ENCODE measurements at regions not wholly inside any gene's neighbourhood (a gene's known extent, or its start where the extent isn't known, plus 50 kb on each side); places are given as distances from the start of the nearest gene placed in this dataset.

- no peak for TF ChIP-seq POLR2AphosphoS5 (IDR thresholded peaks at IDR 0.05)
- TF ChIP-seq POLR2A (IDR thresholded peaks at IDR 0.05), result no peak
- no peaks in the 10 kb centered on the region for H3K9me3 ChIP-seq
- no peaks in the 10 kb centered on the region for H3K36me3 ChIP-seq
- no peak overlapping the region for H3K4me3 ChIP-seq
- H3K27ac ChIP-seq, result no peak overlapping the region
- no peaks in the 10 kb centered on the region for H3K27me3 ChIP-seq
- intact Hi-C loops (cut with DNase I; ENCODE audit: low total_unique reads), result no loop called here
- H3K4me1 ChIP-seq, result no peaks in the 10 kb centered on the region
- DNase-seq (ENCODE audit: low spot score in 2 of 2), result no peak
Observed at GRCh38 chr5:51838459-51838858, 455.2 kb downstream of the ISL1 start.

GRCh38 chr5:51843893-51844292 is 460.6 kb downstream of the ISL1 start:
- intact Hi-C loops (cut with DNase I; ENCODE audit: low total_unique reads), result no loop called here
- no peak for DNase-seq (ENCODE audit: low spot score in 2 of 2)
- Histone ChIP-seq H3K27me3 (no peaks in the 10 kb centered on the region), H3K4me3 (no peak overlapping the region), H3K9me3 (no peaks in the 10 kb centered on the region), H3K4me1 (no peaks in the 10 kb centered on the region), H3K36me3 (no peaks in the 10 kb centered on the region), H3K27ac (no peak overlapping the region)
- no peak for TF ChIP-seq POLR2A (IDR thresholded peaks at IDR 0.05)
- no peak for TF ChIP-seq POLR2AphosphoS5 (IDR thresholded peaks at IDR 0.05)
- TF ChIP-seq CTCF (IDR thresholded peaks at IDR 0.05), result no peak

- Histone ChIP-seq H3K9me3 (no peaks in the 10 kb centered on the region), H3K4me1 (no peaks in the 10 kb centered on the region), H3K27ac (no peak overlapping the region), H3K4me3 (no peak overlapping the region), H3K36me3 (no peaks in the 10 kb centered on the region), H3K27me3 (no peaks in the 10 kb centered on the region)
- no peak for DNase-seq (ENCODE audit: low spot score in 2 of 2)
- intact Hi-C loops (cut with DNase I; ENCODE audit: low total_unique reads), result no loop called here
- TF ChIP-seq POLR2AphosphoS5 (IDR thresholded peaks at IDR 0.05) (no peak), POLR2A (IDR thresholded peaks at IDR 0.05) (no peak), CTCF (IDR thresholded peaks at IDR 0.05) (no peak)
Observed at GRCh38 chr5:51846015-51846414, 462.8 kb downstream of the ISL1 start.

GRCh38 chr5:51859624-51860023 is 476.4 kb downstream of the ISL1 start:
- Histone ChIP-seq H3K4me1 (no peaks in the 10 kb centered on the region), H3K36me3 (no peaks in the 10 kb centered on the region), H3K9me3 (no peaks in the 10 kb centered on the region), H3K27ac (no peak overlapping the region), H3K27me3 (no peaks in the 10 kb centered on the region), H3K4me3 (no peak overlapping the region)
- intact Hi-C loops (cut with DNase I; ENCODE audit: low total_unique reads), result no loop called here
- TF ChIP-seq CTCF (IDR thresholded peaks at IDR 0.05), result no peak
- no peak for TF ChIP-seq POLR2AphosphoS5 (IDR thresholded peaks at IDR 0.05)
- TF ChIP-seq POLR2A (IDR thresholded peaks at IDR 0.05), result no peak
- DNase-seq (ENCODE audit: low spot score in 2 of 2), result no peak

GRCh38 chr5:51860532-51861018 is 477.3 kb downstream of the ISL1 start:
- intact Hi-C loops (cut with DNase I; ENCODE audit: low total_unique reads), result no loop called here

More at GRCh38 chr5:51860532-51861018, 477.3 kb downstream of the ISL1 start:
- H3K4me1 ChIP-seq, result no peaks in the 10 kb centered on the region
- no peaks in the 10 kb centered on the region for H3K27me3 ChIP-seq
- no peak overlapping the region for H3K27ac ChIP-seq
- no peaks in the 10 kb centered on the region for H3K9me3 ChIP-seq
- TF ChIP-seq POLR2A (IDR thresholded peaks at IDR 0.05), result no peak
- no peak for TF ChIP-seq POLR2AphosphoS5 (IDR thresholded peaks at IDR 0.05)
- TF ChIP-seq CTCF (IDR thresholded peaks at IDR 0.05), result no peak
- no peak overlapping the region for H3K4me3 ChIP-seq
- no peaks in the 10 kb centered on the region for H3K36me3 ChIP-seq
- DNase-seq (ENCODE audit: low spot score in 2 of 2), result no peak
